HEK293 (cell line): ENCODE measurements at regions not wholly inside any gene's neighbourhood (a gene's known extent, or its start where the extent isn't known, plus 50 kb on each side); places are given as distances from the start of the nearest gene placed in this dataset.

Experiments
- CTCF ChIA-PET: fragments of 350-600 bp; formaldehyde crosslinking; extraction: SDS; loops from one replicate; lab custom pipeline; 2021; ENCODE audit warnings: antibody characterized with exemption; lab: Yijun Ruan, JAX
- POLR2A ChIA-PET: fragments of 300-600 bp; formaldehyde crosslinking; extraction: SDS; loops from one replicate; lab custom pipeline; 2020; ENCODE audit warnings: antibody characterized with exemption, inconsistent platforms; lab: Yijun Ruan, JAX
- H3K27ac ChIP-seq: fragments of 200-500 bp; sonication (Bioruptor generic); 2 replicates; pipeline ENCODE4 v1.5.1; 2014; ENCODE audit warnings: low read depth, low read length, control low read depth, inconsistent platforms; ENCODE audit errors: extremely low read depth
- H3K36me3 ChIP-seq, 2 experiments: fragments of 200-500 bp in 1 of 2; sonication (Bioruptor generic) in 1 of 2; 1 replicate in 1 of 2; 2 replicates in 1 of 2; pipeline ENCODE4 v1.5.1; 2014 to 2017; ENCODE audit warnings: inconsistent platforms in 2 of 2, low read length in 2 of 2; ENCODE audit not compliant: control insufficient read depth in 2 of 2, insufficient read depth in 1 of 2
- H3K4me1 ChIP-seq: fragments of 200-500 bp; sonication (Bioruptor generic); 2 replicates; pipeline ENCODE4 v1.5.1; 2014; ENCODE audit warnings: mild to moderate bottlenecking, low read length, inconsistent platforms; ENCODE audit not compliant: control insufficient read depth, insufficient read depth
- H3K4me3 ChIP-seq: 2 replicates; pipeline ENCODE4 v1.5.1; 2011; ENCODE audit warnings: low read depth, mild to moderate bottlenecking, control low read depth, low read length, moderate library complexity
- H3K9me3 ChIP-seq: fragments of 200-500 bp; sonication (Bioruptor generic); 2 replicates; pipeline ENCODE4 v1.5.1; 2014; ENCODE audit warnings: low read depth, low read length, inconsistent platforms; ENCODE audit not compliant: control insufficient read depth, insufficient read depth
- ATF2 ChIP-seq: fragments of 450-650 bp; formaldehyde crosslinking; IDR thresholded peaks from 2 replicates; pipeline ENCODE4 v1.5.1; 2016; ENCODE audit warnings: missing biosample characterization, missing genetic modification characterization, low read depth
- CTCF ChIP-seq: fragments of 450-650 bp; formaldehyde crosslinking; IDR thresholded peaks from 2 replicates; pipeline ENCODE4 v1.5.1; 2016; ENCODE audit warnings: missing biosample characterization, missing genetic modification characterization
- EGR2 ChIP-seq: fragments of 450-650 bp; formaldehyde crosslinking; IDR thresholded peaks from 2 replicates; pipeline ENCODE4 v1.5.1; 2016; ENCODE audit warnings: low read depth, missing biosample characterization, missing genetic modification characterization
- GLIS1 ChIP-seq: fragments of 450-650 bp; formaldehyde crosslinking; IDR thresholded peaks from 2 replicates; pipeline ENCODE4 v1.5.1; 2016; ENCODE audit warnings: missing biosample characterization, missing genetic modification characterization
- HOXD13 ChIP-seq: sonication (generic); formaldehyde crosslinking; IDR thresholded peaks from 2 replicates; pipeline ENCODE4 v1.8.0; 2022; ENCODE audit warnings: missing genetic modification reagents, borderline replicate concordance
- IKZF3 ChIP-seq: fragments of 450-650 bp; IDR thresholded peaks from 2 replicates; pipeline ENCODE4 v1.5.0; 2018; ENCODE audit warnings: missing biosample characterization, mild to moderate bottlenecking, missing genetic modification characterization, moderate library complexity
- KLF8 ChIP-seq: fragments of 450-650 bp; formaldehyde crosslinking; IDR thresholded peaks from 2 replicates; pipeline ENCODE4 v1.5.1; 2016; ENCODE audit warnings: missing biosample characterization, missing genetic modification characterization
- OSR2 ChIP-seq: fragments of 450-650 bp; formaldehyde crosslinking; IDR thresholded peaks from 2 replicates; pipeline ENCODE4 v1.5.1; 2016; ENCODE audit warnings: missing biosample characterization, missing genetic modification characterization
- ZBTB26 ChIP-seq: fragments of 450-650 bp; formaldehyde crosslinking; optimal IDR thresholded peaks from 2 replicates; pipeline ENCODE3; 2016; ENCODE audit warnings: missing biosample characterization, mild to moderate bottlenecking, missing genetic modification characterization
- ZBTB44 ChIP-seq: fragments of 450-650 bp; IDR thresholded peaks from 2 replicates; pipeline ENCODE4 v1.5.1; 2018; ENCODE audit warnings: missing biosample characterization, mild to moderate bottlenecking, missing genetic modification characterization
- ZBTB6 ChIP-seq: fragments of 450-650 bp; formaldehyde crosslinking; IDR thresholded peaks from 2 replicates; pipeline ENCODE4 v1.5.1; 2017; ENCODE audit warnings: missing biosample characterization, missing genetic modification characterization
- ZFHX2 ChIP-seq: fragments of 450-650 bp; formaldehyde crosslinking; conservative IDR thresholded peaks from 2 replicates; pipeline ENCODE4 v1.5.1; 2016; ENCODE audit warnings: missing biosample characterization, missing genetic modification characterization
- ZFP69B ChIP-seq: fragments of 450-650 bp; formaldehyde crosslinking; IDR thresholded peaks from 2 replicates; pipeline ENCODE4 v1.5.1; 2016; ENCODE audit warnings: missing biosample characterization, missing genetic modification characterization
- ZNF10 ChIP-seq: fragments of 450-650 bp; formaldehyde crosslinking; IDR thresholded peaks from 2 replicates; pipeline ENCODE4 v1.5.1; 2017; ENCODE audit warnings: missing biosample characterization, missing genetic modification characterization
- ZNF112 ChIP-seq: fragments of 450-650 bp; formaldehyde crosslinking; IDR thresholded peaks from 2 replicates; pipeline ENCODE4 v1.5.0; 2017; ENCODE audit warnings: missing biosample characterization, missing genetic modification characterization
- ZNF133 ChIP-seq: fragments of 450-650 bp; formaldehyde crosslinking; IDR thresholded peaks from 2 replicates; pipeline ENCODE4 v1.5.1; 2016; ENCODE audit warnings: missing biosample characterization, missing genetic modification characterization
- ZNF16 ChIP-seq: fragments of 450-650 bp; formaldehyde crosslinking; IDR thresholded peaks from 2 replicates; pipeline ENCODE4 v1.5.1; 2016; ENCODE audit warnings: low read depth, missing biosample characterization, missing genetic modification characterization
- ZNF174 ChIP-seq: fragments of 450-650 bp; formaldehyde crosslinking; IDR thresholded peaks from 2 replicates; pipeline ENCODE4 v1.5.0; 2017; ENCODE audit warnings: missing biosample characterization, mild to moderate bottlenecking, missing genetic modification characterization
- ZNF416 ChIP-seq: fragments of 450-650 bp; formaldehyde crosslinking; IDR thresholded peaks from 2 replicates; pipeline ENCODE4 v1.5.1; 2016; ENCODE audit warnings: missing biosample characterization, missing genetic modification characterization
- ZNF426 ChIP-seq: fragments of 450-650 bp; formaldehyde crosslinking; IDR thresholded peaks from 2 replicates; pipeline ENCODE4 v1.5.1; 2017; ENCODE audit warnings: missing biosample characterization, missing genetic modification characterization, mild to moderate bottlenecking, inconsistent platforms, moderate library complexity
- ZNF501 ChIP-seq: fragments of 450-650 bp; formaldehyde crosslinking; IDR thresholded peaks from 2 replicates; pipeline ENCODE4 v1.5.1; 2016; ENCODE audit warnings: missing biosample characterization, missing genetic modification characterization
- ZNF621 ChIP-seq: fragments of 450-650 bp; formaldehyde crosslinking; IDR thresholded peaks from 2 replicates; pipeline ENCODE4 v1.5.1; 2017; ENCODE audit warnings: missing biosample characterization, missing genetic modification characterization
- ZNF624 ChIP-seq: fragments of 450-650 bp; formaldehyde crosslinking; IDR thresholded peaks from 2 replicates; pipeline ENCODE4 v1.5.1; 2017; ENCODE audit warnings: missing biosample characterization, missing genetic modification characterization
- ZNF654 ChIP-seq: fragments of 450-650 bp; formaldehyde crosslinking; IDR thresholded peaks from 2 replicates; pipeline ENCODE4 v1.5.1; 2016; ENCODE audit warnings: low read depth, missing biosample characterization, missing genetic modification characterization
- ZNF658 ChIP-seq: fragments of 450-650 bp; formaldehyde crosslinking; IDR thresholded peaks from 2 replicates; pipeline ENCODE4; 2016; ENCODE audit warnings: missing biosample characterization, missing genetic modification characterization
- ZNF660 ChIP-seq: fragments of 450-650 bp; IDR thresholded peaks from 2 replicates; pipeline ENCODE4 v1.5.1; 2018; ENCODE audit warnings: missing biosample characterization, mild to moderate bottlenecking, missing genetic modification characterization
- ZSCAN30 ChIP-seq: fragments of 450-650 bp; IDR thresholded peaks from 2 replicates; pipeline ENCODE4 v1.5.1; 2018; ENCODE audit warnings: missing biosample characterization, mild to moderate bottlenecking, missing genetic modification characterization, moderate library complexity

GRCh38 chr5:174316326-174316725, 270.8 kb downstream of the NSG2 start:
- H3K36me3 ChIP-seq, result no peaks in the 10 kb centered on the region
- ChIA-PET POLR2A (no interaction called here), CTCF (interaction anchor here (0.7 to 6.7 kb wide), 11 partner anchors 35 to 698 kb away, joined by 3 to 113 read pairs (median 7); partner anchors contain the start of gene NSG2)
- no peak overlapping the region for H3K4me3 ChIP-seq
- no peaks in the 10 kb centered on the region for H3K9me3 ChIP-seq
- H3K4me1 ChIP-seq, result no peaks in the 10 kb centered on the region
- TF ChIP-seq ZNF426 (no peak), ZNF16 (tag by site-specific recombination) (no peak), ZNF624 (tag by site-specific recombination) (no peak), ZNF621 (tag by site-specific recombination) (no peak), GLIS1 (tag by site-specific recombination) (no peak), ZFP69B (tag by site-specific recombination) (no peak), ZBTB44 (no peak), ZNF174 (tag by site-specific recombination) (no peak), ATF2 (tag by site-specific recombination) (no peak), ZBTB6 (no peak), ZNF658 (no peak), KLF8 (tag by site-specific recombination) (no peak)
- TF ChIP-seq, all 188 proteins: peak for 0
- H3K27ac ChIP-seq, result no peak overlapping the region

GRCh38 chr5:174317256-174317894, 271.9 kb downstream of the NSG2 start:
- H3K36me3 ChIP-seq, result no peaks in the 10 kb centered on the region
- TF ChIP-seq ZNF416 (tag by site-specific recombination) (no peak), ZNF133 (no peak), ZSCAN30 (tag by site-specific recombination) (0 out of 2 replicates have a peak, but pooled peaks have one; percentile 49), ZFHX2 (tag by site-specific recombination) (peak; percentile 77), ZNF112 (tag by site-specific recombination) (no peak), IKZF3 (tag by site-specific recombination) (peak; percentile 44; the same call in 1 of the 2 replicates), HOXD13 (no peak), CTCF (tag by site-specific recombination) (peak; percentile 92), ZNF10 (tag by site-specific recombination) (no peak), OSR2 (tag by site-specific recombination) (no peak), ZNF660 (peak; percentile 50; the same call in 1 of the 2 replicates), EGR2 (tag by site-specific recombination) (0 out of 2 replicates have a peak, but pooled peaks have one; percentile 9), GLIS1 (tag by site-specific recombination) (0 out of 2 replicates have a peak, but pooled peaks have one; percentile 13), ZNF501 (no peak), ZBTB26 (peak; percentile 12), ZNF654 (tag by site-specific recombination) (peak; percentile 90)
- no peaks in the 10 kb centered on the region for H3K9me3 ChIP-seq
- no peak overlapping the region for H3K4me3 ChIP-seq
- no peak overlapping the region for H3K27ac ChIP-seq
- ChIA-PET CTCF (interaction anchor here (0.5 to 6.7 kb wide), 42 partner anchors 9 to 1946 kb away, joined by 3 to 113 read pairs (median 4); partner anchors contain the start of genes BOD1 and NSG2), POLR2A (interaction anchor here (1.1 kb wide), 1 partner anchor 272 kb away, joined by 4 read pairs; the partner anchor contains the start of gene NSG2)
- no peaks in the 10 kb centered on the region for H3K4me1 ChIP-seq
